H9 (cell line): ENCODE measurements at regions not wholly inside any gene's neighbourhood (a gene's known extent, or its start where the extent isn't known, plus 50 kb on each side); places are given as distances from the start of the nearest gene placed in this dataset.
"Not testable (repeated sequence)": the region's sequence is repeated elsewhere in the genome, so short reads cannot be mapped to it uniquely, and the experiment has no call there.

Experiments
- DNase-seq: peaks from one replicate; pipeline ENCODE4 v3.0.0-alpha.2; 2017
- H2AFZ ChIP-seq: one replicate; pipeline ENCODE4 v1.6.1; 2013; ENCODE audit warnings: mild to moderate bottlenecking, low read length, control low read depth, moderate library complexity
- H2AK5ac ChIP-seq: 2 replicates; pipeline ENCODE4 v1.6.1; 2013; ENCODE audit warnings: low read length, control low read depth, mixed read lengths; ENCODE audit not compliant: insufficient read length
- H2BK120ac ChIP-seq: one replicate; pipeline ENCODE4 v1.6.1; 2013; ENCODE audit warnings: low read depth, mild to moderate bottlenecking, low read length, control low read depth, inconsistent platforms; ENCODE audit not compliant: poor library complexity, severe bottlenecking
- H2BK12ac ChIP-seq: 2 replicates; pipeline ENCODE4 v1.6.1; 2013; ENCODE audit warnings: low read length, control low read depth, mixed read lengths, low read depth; ENCODE audit not compliant: insufficient read length
- H2BK15ac ChIP-seq: 2 replicates; pipeline ENCODE4 v1.6.1; 2013; ENCODE audit warnings: low read depth, low read length, control low read depth
- H2BK20ac ChIP-seq: one replicate; pipeline ENCODE4 v1.6.1; 2013; ENCODE audit warnings: low read depth, mild to moderate bottlenecking, low read length, control low read depth, inconsistent platforms; ENCODE audit not compliant: poor library complexity, severe bottlenecking
- H2BK5ac ChIP-seq: 2 replicates; pipeline ENCODE4 v1.6.1; 2013; ENCODE audit warnings: low read length, control low read depth, mixed read lengths; ENCODE audit not compliant: insufficient read length
- H3K14ac ChIP-seq: 2 replicates; pipeline ENCODE4 v1.6.1; 2013; ENCODE audit warnings: low read length, control low read depth; ENCODE audit not compliant: insufficient read depth
- H3K18ac ChIP-seq: 2 replicates; pipeline ENCODE4 v1.6.1; 2013; ENCODE audit warnings: low read depth, mild to moderate bottlenecking, mixed read lengths, low read length, control low read depth; ENCODE audit not compliant: insufficient read length
- H3K23ac ChIP-seq: 2 replicates; pipeline ENCODE4 v1.6.1; 2013; ENCODE audit warnings: low read length, control low read depth, mixed read lengths, low read depth; ENCODE audit not compliant: insufficient read length
- H3K23me2 ChIP-seq: 2 replicates; pipeline ENCODE4 v1.6.1; 2013; ENCODE audit warnings: low read depth, mild to moderate bottlenecking, mixed read lengths, low read length, control low read depth; ENCODE audit not compliant: insufficient read length, poor library complexity, severe bottlenecking
- H3K27ac ChIP-seq: 2 replicates; pipeline ENCODE4 v1.5.1; 2013; ENCODE audit warnings: low read length, control low read depth, mixed read lengths, low read depth; ENCODE audit not compliant: insufficient read length
- H3K27me3 ChIP-seq: 2 replicates; pipeline ENCODE4 v1.6.1; 2013; ENCODE audit warnings: low read length, control low read depth, inconsistent platforms; ENCODE audit not compliant: insufficient read depth
- H3K4ac ChIP-seq: 2 replicates; pipeline ENCODE4 v1.6.1; 2013; ENCODE audit warnings: low read depth, mild to moderate bottlenecking, control low read depth, inconsistent platforms, low read length, moderate library complexity
- H3K4me1 ChIP-seq: 2 replicates; pipeline ENCODE4 v1.6.1; 2013; ENCODE audit warnings: low read length, control low read depth, inconsistent platforms; ENCODE audit not compliant: insufficient read depth
- H3K4me2 ChIP-seq: 2 replicates; pipeline ENCODE4 v1.6.1; 2013; ENCODE audit warnings: low read length, control low read depth, mixed read lengths; ENCODE audit not compliant: insufficient read length, insufficient read depth
- H3K56ac ChIP-seq: 2 replicates; pipeline ENCODE4 v1.6.1; 2013; ENCODE audit warnings: low read depth, mild to moderate bottlenecking, mixed read lengths, low read length, control low read depth; ENCODE audit not compliant: insufficient read length
- H3K79me1 ChIP-seq: 2 replicates; pipeline ENCODE4 v1.6.1; 2013; ENCODE audit warnings: low read depth, mild to moderate bottlenecking, moderate library complexity, low read length, control low read depth, inconsistent platforms; ENCODE audit not compliant: insufficient read depth, poor library complexity, severe bottlenecking
- H3K79me2 ChIP-seq: 2 replicates; pipeline ENCODE4 v1.6.1; 2013; ENCODE audit warnings: low read length, control low read depth, inconsistent platforms; ENCODE audit not compliant: insufficient read depth
- H3K9ac ChIP-seq: 2 replicates; pipeline ENCODE4 v1.6.1; 2013; ENCODE audit warnings: low read length, control low read depth, mixed read lengths; ENCODE audit not compliant: insufficient read length; ENCODE audit errors: extremely low read depth
- H3K9me3 ChIP-seq: one replicate; pipeline ENCODE4 v1.6.1; 2013; ENCODE audit warnings: low read depth, low read length, inconsistent platforms; ENCODE audit not compliant: control insufficient read depth
- H3T11ph ChIP-seq: one replicate; pipeline ENCODE4 v1.6.1; 2013; ENCODE audit warnings: mild to moderate bottlenecking, low read length, control low read depth, inconsistent platforms
- H4K20me1 ChIP-seq: one replicate; pipeline ENCODE4 v1.6.1; 2013; ENCODE audit not compliant: control insufficient read depth, insufficient read length, insufficient read depth
- H4K5ac ChIP-seq: 2 replicates; pipeline ENCODE4 v1.6.1; 2013; ENCODE audit warnings: low read depth, mild to moderate bottlenecking, mixed read lengths, low read length, control low read depth; ENCODE audit not compliant: insufficient read length
- H4K8ac ChIP-seq: replicated peaks from 2 replicates; pipeline ENCODE4 v1.6.1; 2013; ENCODE audit warnings: low read length, control low read depth, mixed read lengths, low read depth; ENCODE audit not compliant: insufficient read length
- H4K91ac ChIP-seq: 2 replicates; pipeline ENCODE4 v1.6.1; 2013; ENCODE audit warnings: low read depth, mild to moderate bottlenecking, moderate library complexity, mixed read lengths, low read length, control low read depth; ENCODE audit not compliant: insufficient read length
- H3K27ac Mint-ChIP-seq, 3 experiments: 2 replicates in 2 of 3; 3 replicates in 1 of 3; pipeline ENCODE4 v1.8.0; 2020 to 2021; ENCODE audit warnings: mixed read lengths in 3 of 3, mild to moderate bottlenecking in 1 of 3, moderate library complexity in 1 of 3
- H3K27me3 Mint-ChIP-seq: 2 replicates; pipeline ENCODE4 v1.8.0; 2021; ENCODE audit warnings: low read depth, mild to moderate bottlenecking, moderate library complexity, mixed read lengths
- H3K36me3 Mint-ChIP-seq, 3 experiments: 2 replicates in 2 of 3; 3 replicates in 1 of 3; pipeline ENCODE4 v1.8.0; 2020 to 2021; ENCODE audit warnings: low read depth in 3 of 3, mixed read lengths in 3 of 3; ENCODE audit not compliant: insufficient read depth in 1 of 3
- H3K4me1 Mint-ChIP-seq, 2 experiments: 2 replicates each; pipeline ENCODE4 v1.8.0; 2020; ENCODE audit warnings: mixed read lengths in 2 of 2
- H3K4me3 Mint-ChIP-seq, 2 experiments: 2 replicates in 1 of 2; 3 replicates in 1 of 2; pipeline ENCODE4 v1.8.0; 2020 to 2021; ENCODE audit warnings: mild to moderate bottlenecking in 2 of 2, mixed read lengths in 2 of 2, moderate library complexity in 1 of 2
- H3K9me3 Mint-ChIP-seq, 2 experiments: 2 replicates in 1 of 2; 3 replicates in 1 of 2; pipeline ENCODE4 v1.8.0; 2020; ENCODE audit warnings: mild to moderate bottlenecking in 2 of 2, mixed read lengths in 2 of 2, moderate library complexity in 1 of 2
- WGBS: extraction: QIAGEN DNeasy Blood & Tissue Kit; methylation state at CpG from one replicate; pipeline ENCODE4 v1.1.7; 2013; ENCODE audit warnings: missing lambda C conversion rate, low lambda C conversion rate, mixed read lengths; ENCODE audit not compliant: insufficient read length; ENCODE audit errors: extremely low coverage; 5-methylcytosine and 5-hydroxymethylcytosine counted together
- TF ChIP-seq, protein P1 (sequence below): fragments of 200-600 bp; sonication (generic); conservative IDR thresholded peaks from 3 replicates; pipeline ENCODE4 v1.8.0; 2021; ENCODE audit warnings: antibody characterized with exemption, mild to moderate bottlenecking

DNA sequence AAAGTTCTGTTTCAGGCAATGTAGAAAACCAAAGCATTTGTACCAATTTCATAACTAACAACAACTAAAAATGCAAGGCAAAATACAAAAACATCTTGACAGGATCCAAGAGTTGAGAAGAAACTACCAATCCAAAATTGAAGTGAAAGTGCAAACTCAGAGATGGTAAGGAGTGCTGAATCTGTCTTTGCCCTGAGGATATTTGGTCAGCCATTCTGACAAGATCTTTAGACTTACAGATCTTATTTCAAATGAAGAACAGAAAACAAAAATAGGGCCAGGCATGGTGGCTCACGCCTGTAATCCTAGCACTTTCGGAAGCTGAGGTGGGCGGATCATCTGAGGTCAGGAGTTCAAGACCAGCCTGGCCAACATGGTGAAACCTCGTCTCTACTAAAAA is 412.8 kb downstream of the ZFHX3 start:
- H3K9ac ChIP-seq: no peak overlapping the region
- H3K23me2 ChIP-seq: no peaks in the 10 kb centered on the region
- no peak overlapping the region for H2BK120ac ChIP-seq
- no peaks in the 10 kb centered on the region for H3K27me3 ChIP-seq
- H3K4ac ChIP-seq: no peak overlapping the region
- no peak overlapping the region for H3K18ac ChIP-seq
- no peak overlapping the region for H2AFZ ChIP-seq
- H3K27ac ChIP-seq: no peak overlapping the region
- H3K56ac ChIP-seq: no peak overlapping the region
- no peaks in the 10 kb centered on the region for H3K9me3 ChIP-seq
- no peak overlapping the region for H4K8ac ChIP-seq
- WGBS: no CpG with 5 or more reads among the region's 4 CpGs
- no peak overlapping the region for H3K14ac ChIP-seq
- no peak overlapping the region; a peak in 1 of 7 replicates for H3K27ac Mint-ChIP-seq
- TF ChIP-seq, protein P1, sequence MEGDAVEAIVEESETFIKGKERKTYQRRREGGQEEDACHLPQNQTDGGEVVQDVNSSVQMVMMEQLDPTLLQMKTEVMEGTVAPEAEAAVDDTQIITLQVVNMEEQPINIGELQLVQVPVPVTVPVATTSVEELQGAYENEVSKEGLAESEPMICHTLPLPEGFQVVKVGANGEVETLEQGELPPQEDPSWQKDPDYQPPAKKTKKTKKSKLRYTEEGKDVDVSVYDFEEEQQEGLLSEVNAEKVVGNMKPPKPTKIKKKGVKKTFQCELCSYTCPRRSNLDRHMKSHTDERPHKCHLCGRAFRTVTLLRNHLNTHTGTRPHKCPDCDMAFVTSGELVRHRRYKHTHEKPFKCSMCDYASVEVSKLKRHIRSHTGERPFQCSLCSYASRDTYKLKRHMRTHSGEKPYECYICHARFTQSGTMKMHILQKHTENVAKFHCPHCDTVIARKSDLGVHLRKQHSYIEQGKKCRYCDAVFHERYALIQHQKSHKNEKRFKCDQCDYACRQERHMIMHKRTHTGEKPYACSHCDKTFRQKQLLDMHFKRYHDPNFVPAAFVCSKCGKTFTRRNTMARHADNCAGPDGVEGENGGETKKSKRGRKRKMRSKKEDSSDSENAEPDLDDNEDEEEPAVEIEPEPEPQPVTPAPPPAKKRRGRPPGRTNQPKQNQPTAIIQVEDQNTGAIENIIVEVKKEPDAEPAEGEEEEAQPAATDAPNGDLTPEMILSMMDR: no peak
- no peak for DNase-seq
- no peak overlapping the region for H2BK20ac ChIP-seq
- no peak overlapping the region for H3K4me2 ChIP-seq
- no peak overlapping the region for H2BK15ac ChIP-seq
- H3K4me1 Mint-ChIP-seq: no peaks in the 10 kb centered on the region
- no peak overlapping the region; a peak in 1 of 5 replicates for H3K4me3 Mint-ChIP-seq
- no peaks in the 10 kb centered on the region for H3K79me1 ChIP-seq
- H3K23ac ChIP-seq: no peak overlapping the region
- no peaks in the 10 kb centered on the region for H4K20me1 ChIP-seq
- peaks cover 9 to 11% of the 10 kb centered on the region in 2 experiments for H3K9me3 Mint-ChIP-seq
- no peak overlapping the region for H4K91ac ChIP-seq
- H3K79me2 ChIP-seq: no peaks in the 10 kb centered on the region
- no peaks in the 10 kb centered on the region for H3K4me1 ChIP-seq
- no peak overlapping the region for H3T11ph ChIP-seq
- H2BK12ac ChIP-seq: no peak overlapping the region
- no peak overlapping the region for H2BK5ac ChIP-seq
- no peaks in the 10 kb centered on the region for H3K27me3 Mint-ChIP-seq
- peaks cover 4 to 7% (median 5%) of the 10 kb centered on the region in 3 experiments for H3K36me3 Mint-ChIP-seq
- no peak overlapping the region for H2AK5ac ChIP-seq
- H4K5ac ChIP-seq: no peak overlapping the region

DNA sequence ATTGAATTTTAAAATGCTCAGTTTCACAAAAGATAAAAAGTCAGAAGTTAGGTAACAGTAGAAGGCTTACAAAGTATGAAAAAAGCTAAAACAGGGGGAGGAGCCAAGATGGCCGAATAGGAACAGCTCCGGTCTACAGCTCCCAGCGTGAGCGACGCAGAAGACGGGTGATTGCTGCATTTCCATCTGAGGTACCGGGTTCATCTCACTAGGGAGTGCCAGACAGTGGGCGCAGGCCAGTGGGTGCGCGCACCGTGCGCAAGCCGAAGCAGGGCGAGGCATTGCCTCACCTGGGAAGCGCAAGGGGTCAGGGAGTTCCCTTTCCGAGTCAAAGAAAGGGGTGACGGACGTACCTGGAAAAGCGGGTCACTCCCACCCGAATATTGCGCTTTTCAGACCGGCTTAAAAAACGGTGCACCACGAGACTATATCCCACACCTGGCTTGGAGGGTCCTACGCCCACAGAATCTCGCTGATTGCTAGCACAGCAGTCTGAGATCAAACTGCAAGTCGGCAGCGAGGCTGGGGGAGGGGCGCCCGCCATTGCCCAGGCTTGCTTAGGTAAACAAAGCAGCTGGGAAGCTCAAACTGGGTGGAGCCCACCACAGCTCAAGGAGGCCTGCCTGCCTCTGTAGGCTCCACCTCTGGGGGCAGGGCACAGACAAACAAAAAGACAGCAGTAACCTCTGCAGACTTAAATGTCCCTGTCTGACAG is 420.6 kb downstream of the ZFHX3 start:
- Histone ChIP-seq H3K9ac (peak overlapping the region; percentile 55), H3K14ac (peak overlapping the region; percentile 80; the same call in 1 of the 2 replicates), H3K4me2 (peak overlapping the region; percentile 27)
- not testable (repeated sequence) for H3K79me2 ChIP-seq, H3K9me3 ChIP-seq, H2AK5ac ChIP-seq, H3K18ac ChIP-seq, H2BK5ac ChIP-seq, H3T11ph ChIP-seq, H2BK12ac ChIP-seq, H3K27ac ChIP-seq, H2BK15ac ChIP-seq, H2BK120ac ChIP-seq, H3K27me3 ChIP-seq, H3K27me3 Mint-ChIP-seq, H4K20me1 ChIP-seq, H4K8ac ChIP-seq, H3K23ac ChIP-seq, H3K9me3 Mint-ChIP-seq, H2BK20ac ChIP-seq, H3K79me1 ChIP-seq, H2AFZ ChIP-seq, H3K4me1 ChIP-seq, H3K4ac ChIP-seq, H4K91ac ChIP-seq, H3K23me2 ChIP-seq, H3K4me1 Mint-ChIP-seq, H3K56ac ChIP-seq, DNase-seq, H4K5ac ChIP-seq
- WGBS: no CpG with 5 or more reads among the region's 30 CpGs
- H3K27ac Mint-ChIP-seq: peak overlapping the region; percentile 84 to 97 (median 96)
- H3K4me3 Mint-ChIP-seq: peak overlapping the region; percentile 77 to 82
- H3K36me3 Mint-ChIP-seq: peaks cover 4 to 16% (median 6%) of the 10 kb centered on the region in 3 experiments; a peak in 6 of 7 replicates
